GM23338 (cell line): ENCODE measurements at regions not wholly inside any gene's neighbourhood (a gene's known extent, or its start where the extent isn't known, plus 50 kb on each side); places are given as distances from the start of the nearest gene placed in this dataset.

ENCODE experiments used
- ATAC-seq: fragments of 200-7000 bp; cut with Tn5 transposase; 3 replicates; pipeline ENCODE4 v1.9.1; 2020
- DNase-seq: peaks from one replicate; pipeline ENCODE4 v3.0.0-alpha.2; 2015; ENCODE audit warnings: low spot score
- H2AFZ ChIP-seq: fragments of 200-600 bp; sonication (generic); 2 replicates; pipeline ENCODE4 v1.8.0; 2016; ENCODE audit warnings: antibody characterized with exemption, mild to moderate bottlenecking, moderate library complexity
- H3F3A ChIP-seq: fragments of 200-600 bp; sonication (generic); replicated peaks from 2 replicates; pipeline ENCODE4 v1.8.0; 2017; ENCODE audit warnings: antibody characterized with exemption, mixed run types, low read depth
- H3K27ac ChIP-seq: fragments of 200-600 bp; sonication (generic); 2 replicates; pipeline ENCODE4 v1.6.1; 2016; ENCODE audit warnings: low read depth
- H3K27me3 ChIP-seq: fragments of 200-600 bp; sonication (generic); 2 replicates; pipeline ENCODE4 v1.8.0; 2016; ENCODE audit warnings: mild to moderate bottlenecking, mixed run types, moderate library complexity; ENCODE audit not compliant: insufficient read depth
- H3K36me3 ChIP-seq: fragments of 200-600 bp; sonication (generic); 2 replicates; pipeline ENCODE4 v1.8.0; 2016; ENCODE audit warnings: mild to moderate bottlenecking; ENCODE audit not compliant: insufficient read depth
- H3K4me1 ChIP-seq: fragments of 200-600 bp; sonication (generic); 2 replicates; pipeline ENCODE4 v1.8.0; 2016; ENCODE audit warnings: mild to moderate bottlenecking, moderate library complexity; ENCODE audit not compliant: insufficient read depth
- H3K4me2 ChIP-seq: fragments of 200-600 bp; sonication (generic); 2 replicates; pipeline ENCODE4 v1.7.1; 2017; ENCODE audit warnings: mixed run types
- H3K4me3 ChIP-seq: fragments of 200-600 bp; sonication (generic); 2 replicates; pipeline ENCODE4 v1.6.1; 2016; ENCODE audit warnings: mixed run types
- H3K79me2 ChIP-seq: fragments of 200-600 bp; sonication (generic); replicated peaks from 2 replicates; pipeline ENCODE4 v1.8.0; 2017; ENCODE audit warnings: mild to moderate bottlenecking; ENCODE audit not compliant: insufficient read depth
- H3K9me2 ChIP-seq: fragments of 200-600 bp; sonication (generic); 2 replicates; pipeline ENCODE4 v1.8.0; 2017; ENCODE audit not compliant: insufficient read depth
- H4K20me1 ChIP-seq: fragments of 200-600 bp; sonication (generic); replicated peaks from 2 replicates; pipeline ENCODE4 v1.8.0; 2017; ENCODE audit warnings: mild to moderate bottlenecking; ENCODE audit not compliant: insufficient read depth
- H3K27ac Mint-ChIP-seq: 2 replicates; pipeline ENCODE4 v1.8.0; 2020; ENCODE audit warnings: inconsistent platforms, mild to moderate bottlenecking, moderate library complexity, mixed read lengths
- H3K27me3 Mint-ChIP-seq: 3 replicates; pipeline ENCODE4 v1.8.0; 2022; ENCODE audit warnings: low read depth, mild to moderate bottlenecking, moderate library complexity, mixed read lengths, inconsistent platforms; ENCODE audit not compliant: insufficient read depth, poor library complexity
- H3K36me3 Mint-ChIP-seq: 3 replicates; pipeline ENCODE4 v1.8.0; 2021; ENCODE audit warnings: low read depth, mild to moderate bottlenecking, inconsistent platforms, moderate library complexity, mixed read lengths
- H3K4me1 Mint-ChIP-seq: 3 replicates; pipeline ENCODE4 v1.8.0; 2020; ENCODE audit warnings: mild to moderate bottlenecking, inconsistent platforms, mixed read lengths
- H3K4me3 Mint-ChIP-seq: 3 replicates; pipeline ENCODE4 v1.8.0; 2021; ENCODE audit warnings: moderate library complexity, mild to moderate bottlenecking, inconsistent platforms, mixed read lengths
- H3K9me3 Mint-ChIP-seq: 3 replicates; pipeline ENCODE4 v1.8.0; 2020; ENCODE audit warnings: moderate library complexity, mild to moderate bottlenecking, inconsistent platforms, mixed read lengths
- CTCF ChIP-seq, 2 experiments: fragments of 200-600 bp in 1 of 2; sonication (generic) in 1 of 2; conservative IDR thresholded peaks; 2 replicates each; pipeline versions ENCODE4 v1.5.1 to v1.6.1; 2016 to 2017; ENCODE audit warnings: antibody characterized with exemption in 2 of 2, low read depth in 2 of 2, mild to moderate bottlenecking in 2 of 2, moderate library complexity in 1 of 2
- ETS1 ChIP-seq: IDR thresholded peaks from 2 replicates; pipeline ENCODE4 v1.6.1; 2016; ENCODE audit warnings: antibody characterized with exemption
- POLR2AphosphoS5 ChIP-seq: IDR thresholded peaks from 2 replicates; pipeline ENCODE4 v1.6.1; 2016; ENCODE audit warnings: antibody characterized with exemption, low read depth
- REST ChIP-seq: IDR thresholded peaks from one replicate; pipeline ENCODE4 v1.6.1; 2018; ENCODE audit warnings: antibody characterized with exemption; ENCODE audit not compliant: unreplicated experiment
- ZNF114 ChIP-seq: fragments of 250-450 bp; sonication (Bioruptor Pico); IDR thresholded peaks from 2 replicates; pipeline ENCODE4 v1.5.0; 2020; ENCODE audit warnings: mild to moderate bottlenecking, moderate library complexity
- ZNF331 ChIP-seq: fragments of 250-450 bp; sonication (Bioruptor Pico); IDR thresholded peaks from 2 replicates; pipeline ENCODE4 v1.5.0; 2020; ENCODE audit warnings: low read depth, mild to moderate bottlenecking, moderate library complexity

GRCh38 chr2:175463169-175463568, 281.7 kb upstream of the ATP5MC3 start (continued):
- no peak for TF ChIP-seq REST

- H3K4me2 ChIP-seq = no peak overlapping the region
- H3K9me3 Mint-ChIP-seq = peaks cover 26% of the 10 kb centered on the region
- no peaks in the 10 kb centered on the region for H3F3A ChIP-seq
- ATAC-seq (no peak), DNase-seq (no peak)
- no peaks in the 10 kb centered on the region for H3K36me3 ChIP-seq
- H3K9me2 ChIP-seq = no peaks in the 10 kb centered on the region
- H3K4me3 Mint-ChIP-seq = no peak overlapping the region
- H4K20me1 ChIP-seq = no peaks in the 10 kb centered on the region
- H3K79me2 ChIP-seq = no peaks in the 10 kb centered on the region
- peaks cover 6% of the 10 kb centered on the region; the same call in 1 of the 2 replicates for H3K4me1 ChIP-seq
- peaks cover 6% of the 10 kb centered on the region for H3K27me3 Mint-ChIP-seq
- peaks cover 15% of the 10 kb centered on the region for H3K4me1 Mint-ChIP-seq
- no peak overlapping the region for H2AFZ ChIP-seq
- H3K27me3 ChIP-seq = no peaks in the 10 kb centered on the region
- H3K4me3 ChIP-seq = no peak overlapping the region
- TF ChIP-seq POLR2AphosphoS5 (no peak), ETS1 (no peak), ZNF331 (no peak), ZNF114 (CRISPR knock-in tag) (no peak)
- H3K27ac Mint-ChIP-seq = no peak overlapping the region
- no peak overlapping the region for H3K27ac ChIP-seq
- H3K36me3 Mint-ChIP-seq = peaks cover 16% of the 10 kb centered on the region
Observed at GRCh38 chr2:175462246-175462645, 280.7 kb upstream of the ATP5MC3 start.

- Histone ChIP-seq H2AFZ (no peak overlapping the region), H3K4me1 (peaks cover 6% of the 10 kb centered on the region; the same call in 1 of the 2 replicates), H3K79me2 (no peaks in the 10 kb centered on the region), H3K27ac (no peak overlapping the region), H3K36me3 (no peaks in the 10 kb centered on the region), H3K27me3 (no peaks in the 10 kb centered on the region), H3K4me3 (no peak overlapping the region), H3K9me2 (no peaks in the 10 kb centered on the region), H3F3A (no peaks in the 10 kb centered on the region), H4K20me1 (no peaks in the 10 kb centered on the region), H3K4me2 (no peak overlapping the region)
- H3K4me1 Mint-ChIP-seq = peaks cover 15% of the 10 kb centered on the region
- TF ChIP-seq CTCF (conservative IDR thresholded peaks at IDR 0.05; ENCODE audit: low read depth in 2 of 2) = no peak
- H3K27me3 Mint-ChIP-seq = peaks cover 6% of the 10 kb centered on the region
- no peak overlapping the region for H3K4me3 Mint-ChIP-seq
- DNase-seq = no peak
- no peak for ATAC-seq
- H3K36me3 Mint-ChIP-seq = peaks cover 16% of the 10 kb centered on the region
- H3K9me3 Mint-ChIP-seq = peaks cover 26% of the 10 kb centered on the region
- no peak overlapping the region for H3K27ac Mint-ChIP-seq
Observed at GRCh38 chr2:175461839-175462238, 280.3 kb upstream of the ATP5MC3 start.
